ENCODE measurements at regions not wholly inside any gene's neighbourhood (a gene's known extent, or its start where the extent isn't known, plus 50 kb on each side); places are given as distances from the start of the nearest gene placed in this dataset.
"Not testable (repeated sequence)": the region's sequence is repeated elsewhere in the genome, so short reads cannot be mapped to it uniquely, and the experiment has no call there.

DNA sequence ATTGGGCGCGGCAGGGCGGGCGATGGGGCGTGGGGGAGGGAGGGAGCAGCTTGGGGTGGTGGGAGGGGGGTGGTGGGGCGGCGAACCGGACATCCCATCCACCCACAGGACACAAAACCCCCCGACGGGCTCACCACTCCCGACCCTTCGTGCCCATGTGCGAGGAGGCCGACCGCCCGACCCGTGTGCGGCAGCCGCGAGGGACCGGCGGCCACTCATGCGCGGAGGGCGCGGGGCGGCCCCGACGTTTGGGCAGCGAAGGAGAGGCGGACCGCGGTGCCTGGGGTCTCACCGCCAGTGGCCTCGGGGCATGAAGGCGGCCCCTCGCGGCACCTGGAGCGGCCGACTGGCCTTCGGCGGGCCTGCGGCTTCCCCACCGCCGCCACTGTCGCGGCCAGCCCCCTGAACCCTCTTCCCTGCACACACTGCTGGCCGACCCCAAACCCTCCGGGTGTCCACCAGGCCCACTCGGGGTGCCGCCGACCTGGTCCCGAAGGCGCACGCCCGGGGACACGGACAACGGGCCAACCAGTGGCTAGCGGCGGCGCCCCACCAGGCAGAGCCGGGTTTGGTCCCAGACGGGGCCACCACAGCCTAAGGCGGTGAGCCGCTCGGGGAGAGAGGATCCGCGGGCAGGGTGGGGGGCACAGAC is 94.6 kb upstream of the ANKRD30BL start:
- Histone ChIP-seq H3K27ac (ENCODE audit: extremely low read depth, low read depth, low read length) (no peak overlapping the region), H3K27me3 (ENCODE audit: control insufficient read depth in 2 of 2, insufficient read depth in 2 of 2, low read length in 2 of 2) (no peaks in the 10 kb centered on the region; a peak in 1 of 5 replicates), H3K4me3 (no peak overlapping the region), H3K9ac (ENCODE audit: insufficient read depth in 1 of 2, low read depth in 2 of 2, low read length in 2 of 2) (no peak overlapping the region), H3K4me1 (replicated peaks in 1 of 2; ENCODE audit: control insufficient read depth in 2 of 2, insufficient read depth in 2 of 2, low read length in 2 of 2) (peaks cover 0 to 5% of the 10 kb centered on the region in 2 experiments; a peak in 1 of 5 replicates), H4K20me1 (replicated peaks; ENCODE audit: control insufficient read depth, insufficient read depth, low read length) (no peaks in the 10 kb centered on the region), H3K79me2 (ENCODE audit: control insufficient read depth, insufficient read depth, low read length) (no peaks in the 10 kb centered on the region), H2AFZ (ENCODE audit: low read depth, low read length) (no peak overlapping the region), H3K36me3 (ENCODE audit: control insufficient read depth, insufficient read depth, low read length) (no peaks in the 10 kb centered on the region), H3K9me1 (ENCODE audit: control insufficient read depth, insufficient read depth, low read length) (no peaks in the 10 kb centered on the region), H3K9me3 (replicated peaks; ENCODE audit: control insufficient read depth, insufficient read depth, low read depth, low read length) (no peaks in the 10 kb centered on the region), H3K4me2 (ENCODE audit: insufficient read depth, low read length) (no peak overlapping the region)
- intact Hi-C loops (cut with micrococcal nuclease) = no loop called here
- TF ChIP-seq ZNF551 (CRISPR knock-in tag; IDR thresholded peaks at IDR 0.05) = no peak
- no peak for TF ChIP-seq TCF3 (CRISPR knock-in tag; IDR thresholded peaks at IDR 0.05)
- no peak for TF ChIP-seq ZNF449 (CRISPR knock-in tag; IDR thresholded peaks at IDR 0.05)
- no peak for TF ChIP-seq CEBPB (tag; IDR thresholded peaks at IDR 0.05)
- no peak for TF ChIP-seq NONO (IDR thresholded peaks at IDR 0.05; ENCODE audit: low read depth in 2 of 2, low read length in 1 of 2)
- no peak for TF ChIP-seq JUND (IDR thresholded peaks at IDR 0.05; ENCODE audit: borderline replicate concordance, low read depth, low read length)
- no peak for TF ChIP-seq JUND (tag; IDR thresholded peaks at IDR 0.05; ENCODE audit: borderline replicate concordance, low read depth, low read length)
- TF ChIP-seq, protein P1, sequence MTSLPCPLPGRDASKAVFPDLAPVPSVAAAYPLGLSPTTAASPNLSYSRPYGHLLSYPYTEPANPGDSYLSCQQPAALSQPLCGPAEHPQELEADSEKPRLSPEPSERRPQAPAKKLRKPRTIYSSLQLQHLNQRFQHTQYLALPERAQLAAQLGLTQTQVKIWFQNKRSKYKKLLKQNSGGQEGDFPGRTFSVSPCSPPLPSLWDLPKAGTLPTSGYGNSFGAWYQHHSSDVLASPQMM (CRISPR knock-in tag; IDR thresholded peaks at IDR 0.05) = no peak
- no peak for TF ChIP-seq ZNF3 (CRISPR knock-in tag; IDR thresholded peaks at IDR 0.05)
- TF ChIP-seq CREB1 (IDR thresholded peaks at IDR 0.05) = no peak
- no peak for TF ChIP-seq CREB1 (CRISPR knock-in tag; IDR thresholded peaks at IDR 0.05)
- TF ChIP-seq ZNF764 (CRISPR knock-in tag; IDR thresholded peaks at IDR 0.05; ENCODE audit: low read depth) = no peak
- TF ChIP-seq MIER1 (IDR thresholded peaks at IDR 0.05; ENCODE audit: low read depth) = no peak
- in situ Hi-C loops (cut with MboI) = no loop called here
- ChIA-PET CTCF (ENCODE audit: low intra/inter-chr PET ratio) (no interaction called here), POLR2A (no interaction called here)
- ATAC-seq (no peak), DNase-seq (ENCODE audit: extremely low read depth in 1 of 4, low spot score in 3 of 4) (peak in 1 of 4 experiments; percentile 0), FAIRE-seq (no peak)
- no TSS peak for BruUV-seq (replicated peaks)
- 38% methylated on average over 26 of the region's 68 CpGs for WGBS (ENCODE audit: insufficient coverage, low coverage, missing lambda C conversion rate)

GRCh38 chr2:132256903-132257300 is 95.2 kb upstream of the ANKRD30BL start:
- H3K4me3 ChIP-seq; H3K9me3 ChIP-seq (replicated peaks; ENCODE audit: control insufficient read depth, insufficient read depth, low read depth, low read length); H3K4me2 ChIP-seq (ENCODE audit: insufficient read depth, low read length); POLR2A ChIA-PET; BruUV-seq (replicated peaks); H3K9ac ChIP-seq (ENCODE audit: insufficient read depth in 1 of 2, low read depth in 2 of 2, low read length in 2 of 2); CTCF ChIA-PET (ENCODE audit: low intra/inter-chr PET ratio); H3K4me1 ChIP-seq (replicated peaks in 1 of 2; ENCODE audit: control insufficient read depth in 2 of 2, insufficient read depth in 2 of 2, low read length in 2 of 2); H2AFZ ChIP-seq (ENCODE audit: low read depth, low read length); H3K79me2 ChIP-seq (ENCODE audit: control insufficient read depth, insufficient read depth, low read length); H3K36me3 ChIP-seq (ENCODE audit: control insufficient read depth, insufficient read depth, low read length); H3K27ac ChIP-seq (ENCODE audit: extremely low read depth, low read depth, low read length); in situ Hi-C loops (cut with MboI); H3K27me3 ChIP-seq (ENCODE audit: control insufficient read depth in 2 of 2, insufficient read depth in 2 of 2, low read length in 2 of 2); H4K20me1 ChIP-seq (replicated peaks; ENCODE audit: control insufficient read depth, insufficient read depth, low read length); ATAC-seq; H3K9me1 ChIP-seq (ENCODE audit: control insufficient read depth, insufficient read depth, low read length); FAIRE-seq; DNase-seq (ENCODE audit: extremely low read depth in 1 of 4, low spot score in 3 of 4); intact Hi-C loops (cut with micrococcal nuclease): not testable (repeated sequence)
- 44% methylated on average over 5 of the region's 34 CpGs for WGBS (ENCODE audit: insufficient coverage, low coverage, missing lambda C conversion rate)
